ENCODE measurements at regions not wholly inside any gene's neighbourhood (a gene's known extent, or its start where the extent isn't known, plus 50 kb on each side); places are given as distances from the start of the nearest gene placed in this dataset.

DNA sequence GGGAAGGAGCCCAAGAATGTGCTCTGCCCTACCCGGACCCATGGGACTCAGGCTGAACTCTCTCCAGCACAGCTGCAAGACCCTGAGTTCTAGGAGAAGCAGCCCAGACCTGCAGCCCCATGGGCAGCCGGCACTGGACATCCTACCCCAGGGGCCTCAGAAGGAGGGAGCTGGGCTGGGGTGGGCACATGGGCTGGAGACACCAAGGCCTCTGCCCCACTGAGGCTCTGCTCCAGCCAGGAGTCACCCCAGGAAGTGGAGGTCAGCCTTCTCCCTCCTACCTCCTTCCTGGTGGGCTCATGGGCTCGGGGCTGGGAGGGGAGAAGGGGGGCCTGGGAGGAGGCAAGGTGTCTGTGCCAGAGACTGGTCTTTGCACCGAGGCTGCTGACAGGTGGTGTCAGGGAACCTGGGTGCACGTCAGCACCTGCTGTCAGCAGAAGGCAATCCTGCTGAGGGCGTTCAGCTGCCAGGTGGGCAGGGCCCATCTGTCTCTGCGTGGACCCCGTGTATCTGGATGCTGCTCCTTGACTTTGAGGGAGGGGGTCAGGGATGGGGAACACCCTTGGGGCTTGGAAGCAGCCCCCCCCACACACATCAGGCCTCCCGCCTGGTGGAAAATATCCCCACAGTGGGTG lies 95.2 kb downstream of the PDGFA start:
- DNase-seq (ENCODE audit: low spot score): no peak

DNA sequence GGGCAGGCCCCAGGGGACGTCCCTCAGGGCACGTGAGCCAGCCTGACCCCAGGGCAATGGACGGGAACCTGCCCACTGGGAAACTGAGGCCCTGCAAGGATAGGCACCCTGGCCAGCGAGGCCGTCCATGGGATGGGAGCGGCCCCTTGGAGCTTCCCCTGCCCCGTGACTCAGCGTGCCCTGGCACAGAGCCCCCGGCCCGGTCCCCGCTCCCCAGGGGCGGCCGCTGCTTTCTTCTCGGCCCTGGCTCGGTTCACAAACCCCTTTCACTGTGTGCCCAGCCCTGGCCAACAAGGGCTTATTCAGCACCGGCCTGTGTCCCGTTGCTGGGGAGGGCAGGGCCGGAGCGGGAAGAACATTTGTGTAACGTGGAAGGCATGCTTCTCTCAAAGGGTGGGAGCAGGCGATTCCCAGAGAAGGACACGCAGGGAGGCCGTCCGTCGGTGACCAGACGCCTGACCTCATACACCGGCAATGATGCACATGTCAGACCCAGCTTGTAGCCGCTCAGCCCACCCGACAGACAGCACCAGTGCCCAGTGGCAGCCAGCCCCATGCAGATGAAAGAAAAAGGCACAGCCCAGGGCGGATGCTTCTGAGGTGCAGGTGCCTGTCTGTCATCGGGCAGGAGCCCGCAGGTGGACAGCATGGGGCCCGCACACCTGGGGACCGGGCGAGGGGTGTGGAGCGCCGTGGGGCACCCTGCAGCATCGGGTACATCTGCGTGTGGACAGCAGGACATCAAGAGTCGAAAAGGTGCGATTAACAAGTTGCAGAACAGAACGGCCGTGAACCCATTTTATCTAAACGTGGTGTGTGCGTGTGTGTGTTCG lies 94.5 kb downstream of the PDGFA start:
- DNase-seq (ENCODE audit: low spot score): no peak

DNA sequence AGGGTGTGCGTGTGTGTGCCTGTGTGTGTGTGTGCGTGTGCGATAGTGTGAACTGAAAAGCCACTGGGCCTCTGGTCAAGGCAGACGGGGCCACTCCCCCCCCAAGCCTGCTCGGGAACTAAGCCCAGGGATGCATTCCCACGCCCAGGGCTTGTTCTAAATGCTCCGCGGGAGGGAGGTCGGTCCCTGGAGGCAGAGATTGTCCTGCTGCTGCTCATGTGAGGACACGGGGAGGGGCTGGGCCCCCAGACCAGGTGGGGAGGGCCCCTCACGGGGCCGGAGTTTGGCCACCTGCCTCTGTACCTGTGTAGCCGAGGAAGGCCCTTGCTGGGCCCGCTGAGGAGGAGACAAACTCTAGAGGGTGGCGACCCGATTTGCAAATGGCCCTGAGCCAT lies 93.9 kb downstream of the PDGFA start:
- DNase-seq (ENCODE audit: low spot score): no peak

- DNase-seq (ENCODE audit: low spot score): no peak
These were observed 93.1 kb downstream of the PDGFA start for GRCh38 chr7:426510-426909.

GRCh38 chr7:427506-428103 lies 92.0 kb downstream of the PDGFA start:
- DNase-seq (ENCODE audit: low spot score): no peak

DNA sequence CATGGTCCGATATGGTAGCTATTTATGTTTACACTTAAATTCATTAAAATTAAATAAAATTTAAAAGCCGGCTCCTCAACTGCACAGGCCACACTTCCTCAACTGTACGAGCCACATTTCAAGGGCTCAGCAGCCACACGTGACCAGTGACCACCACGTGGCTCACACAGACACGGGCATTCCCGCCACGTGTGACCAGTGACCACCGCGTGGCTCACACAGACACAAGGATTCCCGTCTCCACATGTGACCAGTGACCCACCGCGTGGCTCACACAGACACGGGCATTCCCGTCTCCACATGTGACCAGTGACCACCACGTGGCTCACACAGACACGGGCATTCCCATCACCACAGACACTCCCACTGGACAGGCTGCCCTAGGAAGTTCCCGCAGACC lies 91.3 kb downstream of the PDGFA start:
- no peak for DNase-seq (ENCODE audit: low spot score)

GRCh38 chr7:428927-429827 lies 90.5 kb downstream of the PDGFA start:
- no peak for DNase-seq (ENCODE audit: low spot score)

- DNase-seq (ENCODE audit: low spot score): no peak
These were observed 89.8 kb downstream of the PDGFA start for GRCh38 chr7:429828-430180.

GRCh38 chr7:431041-431440 lies 88.6 kb downstream of the PDGFA start:
- no peak for DNase-seq (ENCODE audit: low spot score)

GRCh38 chr7:431658-432111 lies 88.0 kb downstream of the PDGFA start:
- no peak for DNase-seq (ENCODE audit: low spot score)

DNA sequence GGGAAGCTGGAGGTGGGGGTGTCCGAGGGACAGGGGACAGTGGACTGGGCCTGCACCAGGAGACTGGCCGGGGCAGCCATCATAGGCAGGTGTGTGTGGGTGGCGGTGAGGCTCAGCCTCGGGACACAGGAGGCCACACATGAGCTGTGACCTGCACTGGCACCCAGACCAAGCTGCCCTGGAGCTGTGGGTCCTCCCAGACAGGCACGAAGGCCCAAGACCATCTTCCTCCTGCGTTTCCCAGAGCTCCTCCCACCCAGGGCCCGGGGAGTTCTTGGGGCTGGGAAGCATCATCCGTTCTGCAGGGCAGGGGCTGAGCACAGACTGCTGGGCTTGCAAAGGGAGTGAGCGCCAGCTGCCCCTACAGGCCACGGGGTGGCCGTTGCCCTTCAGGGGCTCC lies 87.4 kb downstream of the PDGFA start:
- no peak for DNase-seq (ENCODE audit: low spot score)

DNA sequence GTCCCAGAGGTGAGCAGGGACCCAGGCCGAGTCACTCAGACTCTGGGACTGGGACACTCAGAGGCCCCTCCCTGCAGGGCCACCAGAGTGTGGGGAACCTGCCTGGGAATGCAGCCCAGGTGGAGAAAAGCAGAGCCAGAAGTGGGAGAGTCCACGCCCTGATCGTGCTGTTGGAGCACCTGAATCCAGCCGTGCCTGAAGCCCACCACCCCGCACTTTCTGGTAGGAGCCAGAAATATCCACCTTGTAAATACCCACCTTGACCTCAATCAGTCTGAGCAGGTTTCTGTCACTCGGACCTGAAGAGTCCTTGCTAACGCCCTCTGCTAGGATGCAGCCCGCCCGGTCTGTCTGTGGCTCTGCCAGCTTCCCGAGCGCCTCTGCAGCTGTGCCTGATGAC lies 86.7 kb downstream of the PDGFA start:
- no peak for DNase-seq (ENCODE audit: low spot score)

GRCh38 chr7:433558-433957 lies 86.1 kb downstream of the PDGFA start:
- no peak for DNase-seq (ENCODE audit: low spot score)

DNA sequence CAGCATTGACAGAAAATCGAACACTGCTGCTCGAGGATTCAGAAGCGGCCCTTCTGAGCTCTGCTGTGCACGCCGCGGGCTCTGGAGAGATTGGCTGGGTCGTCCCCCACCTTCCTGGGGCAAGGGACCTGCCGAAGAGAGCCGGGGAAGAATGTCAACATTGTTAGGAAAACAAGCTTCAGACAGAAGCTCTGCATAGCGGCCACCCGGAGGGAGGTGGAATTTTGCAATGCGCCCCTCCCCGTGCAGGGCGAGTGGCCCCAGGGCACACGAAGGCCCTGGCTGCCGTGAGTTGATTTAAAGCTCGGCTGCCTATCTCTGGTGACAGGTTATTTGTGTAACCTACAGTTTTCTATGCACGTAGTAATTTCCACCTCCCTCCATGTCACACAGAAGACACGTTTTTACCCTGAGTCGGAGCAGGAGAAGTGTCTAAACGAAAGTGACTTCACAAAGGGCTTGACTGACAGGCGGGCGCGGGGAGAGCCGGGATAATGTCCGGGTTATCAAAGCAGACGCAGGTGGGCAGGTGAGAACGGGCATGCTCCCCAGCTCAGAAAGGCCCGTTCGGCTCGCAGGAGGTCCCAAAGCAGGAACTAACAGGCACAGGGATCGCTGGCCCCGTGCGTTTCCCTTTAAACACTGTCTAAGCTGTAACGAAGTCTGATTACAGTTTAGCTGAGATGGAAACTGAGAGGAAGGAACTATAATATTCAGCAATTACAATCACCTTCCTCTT lies 84.6 kb downstream of the PDGFA start:
- peak; percentile 83 for DNase-seq (ENCODE audit: low spot score)

- DNase-seq (ENCODE audit: low spot score): no peak
These were observed 83.8 kb downstream of the PDGFA start for GRCh38 chr7:435630-436366.

DNA sequence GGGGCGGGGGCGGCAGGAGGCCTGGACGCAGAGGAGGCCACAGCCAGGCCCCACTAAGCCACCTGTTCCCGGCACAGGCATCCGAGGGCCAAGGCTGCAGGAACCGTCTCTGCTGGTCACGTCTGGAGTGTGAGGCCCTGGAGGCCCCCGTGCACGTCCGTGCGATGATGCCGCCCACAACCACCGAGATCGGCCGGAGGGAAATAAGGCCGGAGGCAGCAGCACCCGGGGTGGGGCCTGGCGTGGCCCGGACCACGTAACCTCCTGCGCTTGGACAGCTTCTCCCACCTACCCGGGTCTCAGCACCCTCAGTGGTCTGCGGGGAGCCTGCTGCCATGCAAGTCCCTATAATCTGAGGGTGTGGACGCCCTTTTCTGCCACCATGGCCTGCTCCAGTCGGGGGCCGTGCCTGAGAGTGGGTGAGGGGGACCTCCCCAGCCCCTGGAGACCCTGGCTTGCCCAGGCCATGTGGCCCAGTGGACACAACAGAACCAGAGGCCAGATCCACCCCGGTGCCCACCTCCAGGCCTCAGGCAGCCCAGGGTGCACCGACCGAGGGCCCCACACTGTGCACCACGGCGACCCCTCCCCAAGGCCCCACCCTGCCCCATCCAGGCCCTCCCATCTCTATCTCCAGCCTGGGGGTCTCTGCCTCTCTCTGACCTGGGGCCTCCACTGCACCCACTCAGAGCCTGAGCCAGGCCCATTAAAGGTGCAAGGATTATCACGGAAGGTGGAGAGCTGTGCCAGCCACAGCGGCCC lies 83.1 kb downstream of the PDGFA start:
- no peak for DNase-seq (ENCODE audit: low spot score)

DNA sequence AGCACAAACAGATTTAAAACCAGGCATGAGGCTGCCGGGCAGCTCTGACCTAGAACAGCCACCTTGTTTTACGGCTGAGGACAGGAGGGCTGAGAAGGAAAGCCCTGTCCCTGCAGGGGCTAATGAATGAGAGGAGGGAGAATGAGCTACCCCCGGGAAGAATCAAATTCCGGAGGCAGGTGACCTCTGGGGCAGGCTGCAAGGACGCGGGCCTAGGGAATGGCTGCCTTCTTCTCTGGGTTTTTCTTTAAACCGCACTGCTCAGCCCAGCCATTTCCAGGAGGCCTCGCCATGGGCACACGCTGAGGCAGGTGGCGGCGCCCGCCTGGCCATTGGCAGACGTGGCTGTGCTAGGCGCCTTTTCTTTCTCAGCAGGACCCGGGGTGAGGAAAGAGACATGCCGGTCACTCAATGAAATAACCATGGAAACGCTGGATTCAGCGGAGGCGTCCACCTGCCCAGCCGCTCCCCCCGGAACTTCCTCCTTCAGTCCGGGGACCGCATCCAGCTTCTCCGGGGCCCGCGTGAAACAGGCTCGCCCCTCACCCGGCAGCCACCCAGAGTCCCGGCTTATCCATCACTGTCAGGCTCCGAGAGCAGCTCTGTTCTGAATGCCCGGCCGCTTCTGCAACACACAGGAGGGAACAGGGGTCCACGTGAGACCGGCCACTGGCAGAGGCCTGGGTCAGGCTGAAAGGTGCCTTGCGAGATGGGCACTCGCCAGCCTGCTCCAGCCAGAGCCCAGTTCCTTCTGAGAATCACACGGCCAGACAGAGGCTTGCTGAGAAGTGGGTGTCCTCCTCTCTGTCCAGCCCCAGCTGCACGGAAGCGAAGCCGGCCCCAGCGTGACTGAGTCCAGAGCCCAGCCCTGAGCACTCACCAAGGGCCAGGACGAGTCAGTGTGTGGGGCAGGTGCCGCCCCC lies 82.1 kb downstream of the PDGFA start:
- no peak for DNase-seq (ENCODE audit: low spot score)

DNA sequence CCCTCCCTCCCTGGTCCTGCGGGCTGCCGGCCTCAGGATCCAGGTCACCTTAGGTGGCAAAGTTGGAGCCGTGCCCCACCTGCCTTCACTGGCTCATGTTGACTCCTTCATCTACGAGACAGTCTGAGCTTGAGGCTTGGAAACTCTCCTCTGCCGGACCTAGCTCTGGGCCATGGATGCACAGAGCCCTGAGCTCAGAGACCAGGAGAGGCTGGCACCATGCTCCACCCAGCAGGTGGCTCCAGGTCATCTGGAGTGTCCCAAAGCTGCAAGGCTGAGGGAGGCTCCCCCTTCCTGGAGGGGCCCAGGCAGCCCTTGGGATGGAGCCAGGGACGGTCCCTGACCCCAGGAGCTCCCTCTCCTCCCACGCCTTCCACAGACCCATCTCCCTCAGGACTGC lies 81.3 kb downstream of the PDGFA start:
- no peak for DNase-seq (ENCODE audit: low spot score)

DNA sequence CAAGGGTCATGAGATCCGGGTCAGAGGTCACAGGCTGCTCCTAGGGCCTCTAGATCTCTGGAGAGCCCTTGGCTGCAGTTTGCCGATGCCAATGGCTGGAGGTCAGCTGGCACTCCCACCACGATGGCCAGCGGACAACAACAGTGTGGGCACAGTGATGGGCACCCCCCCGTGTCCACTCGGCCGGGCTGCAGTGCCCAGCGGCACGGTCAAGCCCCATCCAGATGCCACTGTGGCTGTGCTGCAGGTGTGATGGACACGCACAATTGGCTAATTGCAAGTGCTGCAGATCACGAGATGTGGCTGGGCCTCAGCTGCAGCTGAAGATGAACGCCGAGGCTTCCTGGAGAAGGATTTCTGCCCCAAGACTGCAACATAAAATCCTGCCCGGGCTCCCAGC lies 80.7 kb downstream of the PDGFA start:
- DNase-seq (ENCODE audit: low spot score): no peak

Measured in iPS-NIHi11 (cell line).